ENCODE measurements at regions not wholly inside any gene's neighbourhood (a gene's known extent, or its start where the extent isn't known, plus 50 kb on each side); places are given as distances from the start of the nearest gene placed in this dataset.

GRCh38 chr1:98323906-98324358, 337.6 kb upstream of the SNX7 start:
- TF ChIP-seq CTCF (IDR thresholded peaks at IDR 0.05; ENCODE audit: borderline replicate concordance, control extremely low read depth, extremely low read depth, insufficient read depth, missing control alignments) = no peak
- no peak for DNase-seq (ENCODE audit: low spot score)
- in situ Hi-C loops (cut with MboI; ENCODE audit: low sequenced_read_pairs, unreplicated experiment) = no loop called here

GRCh38 chr1:98323388-98323787, 338.1 kb upstream of the SNX7 start:
- in situ Hi-C loops (cut with MboI; ENCODE audit: low sequenced_read_pairs, unreplicated experiment) = no loop called here
- TF ChIP-seq CTCF (IDR thresholded peaks at IDR 0.05; ENCODE audit: borderline replicate concordance, control extremely low read depth, extremely low read depth, insufficient read depth, missing control alignments) = no peak
- no peak for DNase-seq (ENCODE audit: low spot score)

- in situ Hi-C loops (cut with MboI; ENCODE audit: low sequenced_read_pairs, unreplicated experiment) = no loop called here
- no peak for TF ChIP-seq CTCF (IDR thresholded peaks at IDR 0.05; ENCODE audit: borderline replicate concordance, control extremely low read depth, extremely low read depth, insufficient read depth, missing control alignments)
- no peak for DNase-seq (ENCODE audit: low spot score)
Measured at GRCh38 chr1:98322966-98323365, 338.6 kb upstream of the SNX7 start.

- in situ Hi-C loops (cut with MboI; ENCODE audit: low sequenced_read_pairs, unreplicated experiment) = no loop called here
- no peak for DNase-seq (ENCODE audit: low spot score)
- no peak for TF ChIP-seq CTCF (IDR thresholded peaks at IDR 0.05; ENCODE audit: borderline replicate concordance, control extremely low read depth, extremely low read depth, insufficient read depth, missing control alignments)
Measured at GRCh38 chr1:98322086-98322485, 339.4 kb upstream of the SNX7 start.

- DNase-seq (ENCODE audit: low spot score) = no peak
- TF ChIP-seq CTCF (IDR thresholded peaks at IDR 0.05; ENCODE audit: borderline replicate concordance, control extremely low read depth, extremely low read depth, insufficient read depth, missing control alignments) = no peak
- in situ Hi-C loops (cut with MboI; ENCODE audit: low sequenced_read_pairs, unreplicated experiment) = no loop called here
Measured at GRCh38 chr1:98321191-98321590, 340.3 kb upstream of the SNX7 start.

- no peak for DNase-seq (ENCODE audit: low spot score)
- TF ChIP-seq CTCF (IDR thresholded peaks at IDR 0.05; ENCODE audit: borderline replicate concordance, control extremely low read depth, extremely low read depth, insufficient read depth, missing control alignments) = no peak
- in situ Hi-C loops (cut with MboI; ENCODE audit: low sequenced_read_pairs, unreplicated experiment) = no loop called here
Measured at GRCh38 chr1:98316286-98316905, 345.1 kb upstream of the SNX7 start.

All from GM13976 (cell line).